Natural killer cell (primary cell): ENCODE measurements at regions not wholly inside any gene's neighbourhood (a gene's known extent, or its start where the extent isn't known, plus 50 kb on each side); places are given as distances from the start of the nearest gene placed in this dataset.

Source experiments
- ATAC-seq, 3 donors: fragments of 150-1000 bp in 2 of 3; fragments of 200-7000 bp in 1 of 3; cut with Tn5 transposase; 1 replicate in 1 of 3; 2 replicates in 2 of 3; pipeline ENCODE4 v1.10.0; 2021; ENCODE audit warnings: mild to moderate bottlenecking in 2 of 3, moderate library complexity in 2 of 3
- DNase-seq, 2 donors: peaks; one replicate each; pipeline versions ENCODE4 v3.0.0 to v3.0.0-alpha.2; 2013 to 2021; ENCODE audit warnings: mixed read lengths in 1 of 2
- H3K27ac ChIP-seq: one replicate; pipeline ENCODE4 v1.5.1; 2013; ENCODE audit warnings: mild to moderate bottlenecking, low read length
- H3K27me3 ChIP-seq: one replicate; pipeline ENCODE4 v1.6.1; 2013; ENCODE audit warnings: low read length; ENCODE audit not compliant: control insufficient read depth, insufficient read depth
- H3K36me3 ChIP-seq: one replicate; pipeline ENCODE4 v1.6.1; 2013; ENCODE audit warnings: low read length; ENCODE audit not compliant: control insufficient read depth, insufficient read depth
- H3K4me1 ChIP-seq: one replicate; pipeline ENCODE4 v1.6.1; 2013; ENCODE audit warnings: low read length; ENCODE audit not compliant: control insufficient read depth, insufficient read depth
- H3K4me3 ChIP-seq: one replicate; pipeline ENCODE4 v1.5.1; 2013; ENCODE audit warnings: low read length
- H3K9me3 ChIP-seq: one replicate; pipeline ENCODE4 v1.6.1; 2013; ENCODE audit warnings: low read length; ENCODE audit not compliant: control insufficient read depth, insufficient read depth
- H3K27ac Mint-ChIP-seq, 2 donors: one replicate each; pipeline ENCODE4 v1.8.0; 2022; ENCODE audit warnings: mild to moderate bottlenecking in 2 of 2, mixed read lengths in 2 of 2, moderate library complexity in 1 of 2
- H3K27me3 Mint-ChIP-seq, 2 donors: one replicate each; pipeline ENCODE4 v1.8.0; 2022; ENCODE audit warnings: low read depth in 2 of 2, mixed read lengths in 2 of 2
- H3K36me3 Mint-ChIP-seq: one replicate; pipeline ENCODE4 v1.8.0; 2022; ENCODE audit warnings: mixed read lengths
- H3K4me1 Mint-ChIP-seq, 2 donors: one replicate each; pipeline ENCODE4 v1.8.0; 2022; ENCODE audit warnings: mixed read lengths in 2 of 2
- H3K4me3 Mint-ChIP-seq: one replicate; pipeline ENCODE4 v1.8.0; 2022; ENCODE audit warnings: mild to moderate bottlenecking, moderate library complexity, mixed read lengths
- H3K9me3 Mint-ChIP-seq, 2 donors: one replicate each; pipeline ENCODE4 v1.8.0; 2022; ENCODE audit warnings: mixed read lengths in 2 of 2
- CTCF ChIP-seq: fragments of 200-600 bp; IDR thresholded peaks from one replicate; pipeline ENCODE4 v1.8.0; 2022; ENCODE audit warnings: antibody characterized with exemption
- WGBS: methylation state at CpG from one replicate; pipeline ENCODE4 v1.1.7; 2013; ENCODE audit warnings: missing lambda C conversion rate; ENCODE audit not compliant: insufficient coverage; 5-methylcytosine and 5-hydroxymethylcytosine counted together
- intact Hi-C: fragments of 100-400 bp; cut with micrococcal nuclease; formaldehyde crosslinking; loops from one replicate; pipeline ENCODE4 v1.14.2; 2022

GRCh38 chr13:72113931-72114330 lies 246.9 kb upstream of the DACH1 start:
- intact Hi-C loops, result no loop called here
- 88% methylated on average over 1 of the region's 2 CpGs for WGBS
- H3K4me1 ChIP-seq, result no peaks in the 10 kb centered on the region
- H3K4me3 ChIP-seq, result no peak overlapping the region
- peaks cover 5% of the 10 kb centered on the region in 2 donors for H3K9me3 Mint-ChIP-seq
- H3K36me3 Mint-ChIP-seq, result no peaks in the 10 kb centered on the region
- ATAC-seq (no peak), DNase-seq (no peak)
- no peaks in the 10 kb centered on the region for H3K36me3 ChIP-seq
- no peaks in the 10 kb centered on the region for H3K27me3 ChIP-seq
- no peak overlapping the region for H3K27ac ChIP-seq
- no peaks in the 10 kb centered on the region for H3K27me3 Mint-ChIP-seq
- H3K27ac Mint-ChIP-seq, result no peak overlapping the region
- no peak for TF ChIP-seq CTCF
- no peak overlapping the region for H3K4me3 Mint-ChIP-seq
- H3K4me1 Mint-ChIP-seq, result no peaks in the 10 kb centered on the region
- H3K9me3 ChIP-seq, result no peaks in the 10 kb centered on the region

GRCh38 chr13:72113076-72113475 lies 246.1 kb upstream of the DACH1 start:
- H3K27ac ChIP-seq, result no peak overlapping the region
- H3K36me3 ChIP-seq, result no peaks in the 10 kb centered on the region
- TF ChIP-seq CTCF, result no peak
- no peaks in the 10 kb centered on the region for H3K9me3 ChIP-seq
- Mint-ChIP-seq H3K36me3 (no peaks in the 10 kb centered on the region), H3K4me3 (no peak overlapping the region), H3K4me1 (no peaks in the 10 kb centered on the region), H3K27me3 (no peaks in the 10 kb centered on the region), H3K9me3 (peaks cover 9% of the 10 kb centered on the region in 2 donors), H3K27ac (no peak overlapping the region)
- intact Hi-C loops, result no loop called here
- no peak for DNase-seq
- ATAC-seq, result no peak
- no peaks in the 10 kb centered on the region for H3K4me1 ChIP-seq
- WGBS, result 72% methylated on average over 1 of the region's 1 CpG
- H3K4me3 ChIP-seq, result no peak overlapping the region
- no peaks in the 10 kb centered on the region for H3K27me3 ChIP-seq

GRCh38 chr13:72112216-72112615 lies 245.2 kb upstream of the DACH1 start:
- Histone ChIP-seq H3K4me1 (no peaks in the 10 kb centered on the region), H3K4me3 (no peak overlapping the region), H3K27ac (no peak overlapping the region), H3K36me3 (no peaks in the 10 kb centered on the region), H3K27me3 (no peaks in the 10 kb centered on the region), H3K9me3 (no peaks in the 10 kb centered on the region)
- Mint-ChIP-seq H3K27ac (no peak overlapping the region), H3K4me1 (no peaks in the 10 kb centered on the region), H3K27me3 (no peaks in the 10 kb centered on the region), H3K9me3 (peaks cover 11% of the 10 kb centered on the region in 2 donors), H3K36me3 (no peaks in the 10 kb centered on the region), H3K4me3 (no peak overlapping the region)
- DNase-seq (no peak), ATAC-seq (no peak)
- intact Hi-C loops, result no loop called here
- TF ChIP-seq CTCF, result no peak
- 69% methylated on average over 2 of the region's 2 CpGs for WGBS

GRCh38 chr13:72109863-72110262 lies 242.9 kb upstream of the DACH1 start:
- no peak for ATAC-seq
- no peak for DNase-seq
- TF ChIP-seq CTCF, result no peak
- H3K27me3 ChIP-seq, result no peaks in the 10 kb centered on the region
- 93% methylated on average over 4 of the region's 4 CpGs for WGBS
- Mint-ChIP-seq H3K4me3 (no peak overlapping the region), H3K4me1 (no peaks in the 10 kb centered on the region), H3K27ac (no peak overlapping the region), H3K36me3 (no peaks in the 10 kb centered on the region), H3K27me3 (no peaks in the 10 kb centered on the region), H3K9me3 (peaks cover 11 to 15% of the 10 kb centered on the region in 2 donors)
- no peaks in the 10 kb centered on the region for H3K36me3 ChIP-seq
- H3K4me3 ChIP-seq, result no peak overlapping the region
- no peaks in the 10 kb centered on the region for H3K9me3 ChIP-seq
- H3K27ac ChIP-seq, result no peak overlapping the region
- H3K4me1 ChIP-seq, result no peaks in the 10 kb centered on the region
- intact Hi-C loops, result no loop called here
